HCT116 (cell line): ENCODE measurements at regions not wholly inside any gene's neighbourhood (a gene's known extent, or its start where the extent isn't known, plus 50 kb on each side); places are given as distances from the start of the nearest gene placed in this dataset.

Experiments used
- ATAC-seq: fragments of 200-7000 bp; cut with Tn5 transposase; 2 replicates; pipeline ENCODE4 v1.9.1; 2020; ENCODE audit warnings: mild to moderate bottlenecking, moderate library complexity
- BruUV-seq: library from RNA; stranded (reverse); fragments of 400-500 nt; replicated peaks from 2 replicates; lab custom pipeline; 2021; lab: Mats Ljungman, UMichigan
- CTCF ChIA-PET: fragments of 300-600 bp; sonication (Branson Sonifier 250); formaldehyde crosslinking; loops from one replicate; lab custom pipeline; 2021; ENCODE audit warnings: antibody characterized with exemption; lab: Charles Lee
- POLR2A ChIA-PET: fragments of 300-600, 350-600 bp; sonication (Branson Sonifier 250); formaldehyde crosslinking; loops from one replicate; lab custom pipeline; 2021; ENCODE audit warnings: antibody characterized with exemption; lab: Charles Lee
- RAD21 ChIA-PET, 2 experiments: fragments of 300-600 bp; sonication (Branson Sonifier 250); formaldehyde crosslinking; loops; one replicate each; lab custom pipeline; 2023; ENCODE audit warnings: low total read pairs in 2 of 2; ENCODE audit not compliant: uncharacterized antibody in 2 of 2, unreplicated experiment in 2 of 2, low non-redundant PET in 1 of 2; lab: Charles Lee
- DNase-seq: peaks from one replicate; pipeline ENCODE4 v3.0.0-alpha.2; 2010; ENCODE audit warnings: low read depth, low spot score
- H2AFZ ChIP-seq: fragments of 200-600 bp; shearing (Covaris generic), sonication (generic); 2 replicates; pipeline ENCODE4 v1.6.1; 2017; ENCODE audit warnings: low read depth, mixed run types, mixed read lengths, antibody characterized with exemption, low read length; ENCODE audit not compliant: poor library complexity, severe bottlenecking
- H3K27ac ChIP-seq: 2 replicates; pipeline ENCODE4 v1.5.1; 2012; ENCODE audit warnings: low read depth, low read length
- H3K27me3 ChIP-seq: fragments of 200-600 bp; sonication (generic); 2 replicates; pipeline ENCODE4 v1.6.1; 2016; ENCODE audit warnings: mixed run types, low read length, mixed read lengths; ENCODE audit not compliant: insufficient read depth
- H3K36me3 ChIP-seq, 2 experiments: fragments of 200-500 bp in 1 of 2; fragments of 200-600 bp in 1 of 2; sonication (Bioruptor generic) in 1 of 2; sonication (generic) in 1 of 2; 2 replicates each; pipeline versions ENCODE4 v1.5.1 to v1.6.1; 2014 to 2016; ENCODE audit warnings: low read length in 2 of 2, inconsistent platforms in 1 of 2, mixed read lengths in 1 of 2, mixed run types in 1 of 2; ENCODE audit not compliant: insufficient read depth in 2 of 2, control insufficient read depth in 1 of 2
- H3K4me1 ChIP-seq, 2 experiments: fragments of 200-600 bp in 1 of 2; sonication (generic) in 1 of 2; 2 replicates each; pipeline versions ENCODE4 v1.5.1 to v1.6.1; 2012 to 2017; ENCODE audit warnings: low read length in 2 of 2, inconsistent platforms in 1 of 2, mild to moderate bottlenecking in 1 of 2, mixed read lengths in 1 of 2, mixed run types in 1 of 2, moderate library complexity in 1 of 2; ENCODE audit not compliant: insufficient read depth in 2 of 2, control insufficient read depth in 1 of 2
- H3K4me2 ChIP-seq: fragments of 200-600 bp; sonication (generic); 2 replicates; pipeline ENCODE4 v1.6.1; 2017; ENCODE audit warnings: mixed run types, low read length, mixed read lengths
- H3K4me3 ChIP-seq, 2 experiments: fragments of 200-600 bp in 1 of 2; sonication (generic) in 1 of 2; replicated peaks in 1 of 2; 2 replicates each; pipeline ENCODE4 v1.5.1; 2011 to 2016; ENCODE audit warnings: low read length in 2 of 2, control low read depth in 1 of 2, low read depth in 1 of 2, mild to moderate bottlenecking in 1 of 2, mixed read lengths in 1 of 2, mixed run types in 1 of 2
- H3K79me2 ChIP-seq: fragments of 200-600 bp; sonication (generic); 2 replicates; pipeline ENCODE4 v1.6.1; 2017; ENCODE audit warnings: mild to moderate bottlenecking, mixed run types, low read length, moderate library complexity, mixed read lengths; ENCODE audit not compliant: insufficient read depth
- H3K9ac ChIP-seq: fragments of 200-600 bp; sonication (generic); 2 replicates; pipeline ENCODE4 v1.6.1; 2016; ENCODE audit warnings: low read length, mixed read lengths
- H3K9me2 ChIP-seq: fragments of 200-600 bp; sonication (generic), shearing (Covaris generic); 2 replicates; pipeline ENCODE4 v1.6.1; 2017; ENCODE audit warnings: mixed run types, mild to moderate bottlenecking, moderate library complexity; ENCODE audit not compliant: insufficient read depth
- H3K9me3 ChIP-seq, 2 experiments: fragments of 200-500 bp in 1 of 2; fragments of 200-600 bp in 1 of 2; sonication (Bioruptor generic) in 1 of 2; sonication (generic) in 1 of 2; 2 replicates each; pipeline ENCODE4 v1.6.1; 2014 to 2017; ENCODE audit warnings: low read length in 2 of 2, mixed read lengths in 2 of 2, inconsistent platforms in 1 of 2, low read depth in 1 of 2, mild to moderate bottlenecking in 1 of 2, mixed run types in 1 of 2, moderate library complexity in 1 of 2; ENCODE audit not compliant: control insufficient read depth in 1 of 2, insufficient read depth in 1 of 2
- H4K20me1 ChIP-seq: fragments of 200-600 bp; sonication (generic), shearing (Covaris generic); 2 replicates; pipeline ENCODE4 v1.6.1; 2017; ENCODE audit warnings: mixed run types, mild to moderate bottlenecking, moderate library complexity; ENCODE audit not compliant: insufficient read depth
- ATF3 ChIP-seq: IDR thresholded peaks from 2 replicates; pipeline ENCODE4 v1.6.1; 2012
- CBX3 ChIP-seq: IDR thresholded peaks from 2 replicates; pipeline ENCODE4 v1.6.1; 2012; ENCODE audit warnings: low read depth
- CEBPB ChIP-seq: IDR thresholded peaks from 2 replicates; pipeline ENCODE4 v1.6.1; 2012; ENCODE audit warnings: low read depth
- CTCF ChIP-seq, 3 experiments: fragments of 200-600 bp in 1 of 3; sonication (generic) in 1 of 3; IDR thresholded peaks in 2 of 3; conservative IDR thresholded peaks in 1 of 3; 2 replicates each; pipeline ENCODE4 v1.5.1; 2012 to 2017; ENCODE audit warnings: low read depth in 2 of 3, low read length in 2 of 3, antibody characterized with exemption in 1 of 3, borderline replicate concordance in 1 of 3, control low read depth in 1 of 3, mild to moderate bottlenecking in 1 of 3, mixed read lengths in 1 of 3, mixed run types in 1 of 3, moderate library complexity in 1 of 3; ENCODE audit not compliant: insufficient read depth in 1 of 3
- EGR1 ChIP-seq: IDR thresholded peaks from 2 replicates; pipeline ENCODE4 v1.6.1; 2012; ENCODE audit warnings: low read depth
- ELF1 ChIP-seq: IDR thresholded peaks from 2 replicates; pipeline ENCODE4 v1.6.1; 2012; ENCODE audit warnings: low read depth, borderline replicate concordance
- EZH2 ChIP-seq: fragments of 200-600 bp; sonication (generic); IDR thresholded peaks from 2 replicates; pipeline ENCODE4 v1.6.1; 2017; ENCODE audit warnings: antibody characterized with exemption, mixed run types
- EZH2phosphoT487 ChIP-seq: fragments of 200-600 bp; IDR thresholded peaks from 2 replicates; pipeline ENCODE4 v1.6.1; 2018; ENCODE audit warnings: antibody characterized with exemption, borderline replicate concordance
- FOSL1 ChIP-seq: IDR thresholded peaks from 2 replicates; pipeline ENCODE4 v1.6.1; 2012; ENCODE audit warnings: low read depth
- JUND ChIP-seq: IDR thresholded peaks from 2 replicates; pipeline ENCODE4 v1.6.1; 2012
- MAX ChIP-seq: IDR thresholded peaks from 2 replicates; pipeline ENCODE4 v1.6.1; 2012
- POLR2AphosphoS5 ChIP-seq: IDR thresholded peaks from 2 replicates; pipeline ENCODE4 v1.6.1; 2011; ENCODE audit warnings: mild to moderate bottlenecking, low read depth, low read length, moderate library complexity
- RAD21 ChIP-seq: IDR thresholded peaks from 2 replicates; pipeline ENCODE4 v1.6.1; 2012; ENCODE audit warnings: low read depth, mild to moderate bottlenecking
- SIN3A ChIP-seq: IDR thresholded peaks from 2 replicates; pipeline ENCODE4 v1.6.1; 2012; ENCODE audit warnings: low read depth
- SRF ChIP-seq: IDR thresholded peaks from 2 replicates; pipeline ENCODE4 v1.6.1; 2012; ENCODE audit warnings: low read depth
- TCF7L2 ChIP-seq: IDR thresholded peaks from 2 replicates; pipeline ENCODE4 v1.7.0; 2011; ENCODE audit warnings: borderline replicate concordance, inconsistent platforms; ENCODE audit not compliant: insufficient read depth, insufficient read length; ENCODE audit errors: extremely low read depth
- YY1 ChIP-seq: IDR thresholded peaks from 2 replicates; pipeline ENCODE4 v1.6.1; 2011; ENCODE audit warnings: low read length, low read depth, moderate library complexity, mild to moderate bottlenecking; ENCODE audit not compliant: insufficient replicate concordance; ENCODE audit errors: extremely low read depth
- ZBTB33 ChIP-seq: IDR thresholded peaks from 2 replicates; pipeline ENCODE4 v1.6.1; 2011; ENCODE audit warnings: mild to moderate bottlenecking, low read length, moderate library complexity; ENCODE audit not compliant: insufficient replicate concordance; ENCODE audit errors: extremely low read depth
- ZFX ChIP-seq: fragments of 450-650 bp; IDR thresholded peaks from 2 replicates; pipeline ENCODE4 v1.6.1; 2017
- ZNF274 ChIP-seq: fragments of 200-500 bp; sonication (Bioruptor generic); IDR thresholded peaks from 2 replicates; pipeline ENCODE4 v1.6.1; 2014; ENCODE audit warnings: mild to moderate bottlenecking, low read depth, low read length, inconsistent platforms
- intact Hi-C: fragments of 100-400 bp; cut with micrococcal nuclease; formaldehyde crosslinking; loops from 2 replicates; pipeline ENCODE4 v1.10.0; 2022

DNA sequence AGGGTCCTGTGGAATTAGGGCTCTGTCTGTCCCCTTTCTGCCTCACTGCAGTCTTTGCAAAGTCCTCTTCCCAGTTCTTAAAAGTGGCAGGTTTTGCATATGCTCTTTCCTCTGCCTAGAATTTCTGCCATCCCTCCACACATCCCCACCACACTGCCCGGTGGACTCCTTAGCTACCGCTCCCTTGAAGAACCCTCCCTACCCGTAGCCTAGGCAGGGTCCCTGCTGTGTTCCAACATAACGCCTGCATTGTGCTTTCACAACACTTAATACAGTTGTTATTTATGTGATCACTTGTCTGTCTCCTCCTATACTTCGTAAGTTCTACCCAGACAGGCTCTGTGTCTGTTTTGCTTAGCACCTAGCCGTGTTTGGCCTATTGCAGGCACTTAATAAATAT, 142.5 kb upstream of the DMRT1 start:
- no peak overlapping the region for H3K9ac ChIP-seq
- H3K27ac ChIP-seq, result no peak overlapping the region
- TF ChIP-seq ATF3 (no peak), RAD21 (no peak), MAX (no peak), JUND (no peak), FOSL1 (no peak), EZH2 (no peak), SIN3A (no peak), EZH2phosphoT487 (no peak), CTCF (IDR thresholded peaks at IDR 0.05 in 2 of 3, conservative IDR thresholded peaks at IDR 0.05 in 1 of 3; ENCODE audit: borderline replicate concordance in 1 of 3, insufficient read depth in 1 of 3, low read depth in 2 of 3, low read length in 2 of 3) (no peak), ZFX (no peak), YY1 (no peak), ELF1 (no peak), TCF7L2 (no peak), CBX3 (no peak), POLR2AphosphoS5 (no peak), SRF (no peak), CEBPB (no peak), ZBTB33 (no peak), EGR1 (no peak), ZNF274 (no peak)
- H3K27me3 ChIP-seq, result no peaks in the 10 kb centered on the region
- H3K79me2 ChIP-seq, result no peaks in the 10 kb centered on the region
- ChIA-PET RAD21 (no interaction called here), POLR2A (no interaction called here), CTCF (no interaction called here)
- H3K4me1 ChIP-seq, result peaks cover 4 to 5% of the 10 kb centered on the region in 2 experiments; a peak in 2 of 4 replicates
- no peak overlapping the region for H2AFZ ChIP-seq
- ATAC-seq (no peak), DNase-seq (no peak)
- no peak overlapping the region for H3K4me2 ChIP-seq
- BruUV-seq, result no TSS peak
- intact Hi-C loops, result no loop called here
- H3K36me3 ChIP-seq, result no peaks in the 10 kb centered on the region
- no peaks in the 10 kb centered on the region for H3K9me3 ChIP-seq
- H4K20me1 ChIP-seq, result no peaks in the 10 kb centered on the region
- no peaks in the 10 kb centered on the region for H3K9me2 ChIP-seq
- H3K4me3 ChIP-seq, result no peak overlapping the region
